ENCODE measurements at regions not wholly inside any gene's neighbourhood (a gene's known extent, or its start where the extent isn't known, plus 50 kb on each side); places are given as distances from the start of the nearest gene placed in this dataset.

GRCh38 chr12:116469344-116469743, 89.8 kb upstream of the MAP1LC3B2 start:
- ChIA-PET POLR2A (no interaction called here), CTCF (ENCODE audit: low intra/inter-chr PET ratio, low total read pairs) (no interaction called here)
- Histone ChIP-seq H2AFZ (ENCODE audit: low read length) (no peak overlapping the region), H3K27ac (ENCODE audit: extremely low read length, insufficient read depth, low read length) (no peak overlapping the region), H3K9ac (ENCODE audit: insufficient read depth, low read depth, low read length) (no peak overlapping the region), H3K9me3 (ENCODE audit: low read length) (no peaks in the 10 kb centered on the region), H4K20me1 (ENCODE audit: insufficient read depth, low read length) (no peaks in the 10 kb centered on the region), H3K4me1 (ENCODE audit: insufficient read depth, low read length) (no peaks in the 10 kb centered on the region), H3K36me3 (replicated peaks in 1 of 2; ENCODE audit: control insufficient read depth in 1 of 2, insufficient read depth in 2 of 2, low read length in 2 of 2) (no peaks in the 10 kb centered on the region), H3K27me3 (ENCODE audit: control insufficient read depth in 1 of 2, insufficient read depth in 2 of 2, low read length in 2 of 2) (no peaks in the 10 kb centered on the region; a peak in 1 of 5 replicates), H3K4me2 (ENCODE audit: low read depth, low read length) (no peak overlapping the region), H3K4me3 (replicated peaks in 1 of 3; ENCODE audit: insufficient read depth in 1 of 3, low read depth in 2 of 3, low read length in 3 of 3) (no peak overlapping the region), H3K79me2 (ENCODE audit: insufficient read depth, low read length) (no peaks in the 10 kb centered on the region)
- in situ Hi-C loops (cut with HindIII; ENCODE audit: extremely low pct_ligation_motif_present, low pct_unique_long_range_greater_than_20kb): no loop called here
- intact Hi-C loops (cut with micrococcal nuclease; ENCODE audit: unreplicated experiment): no loop called here
- ATAC-seq: no peak
- no peak for FAIRE-seq
- 19% methylated on average over 3 of the region's 3 CpGs for WGBS (ENCODE audit: low lambda C conversion rate)
- no TSS peak for BruUV-seq (replicated peaks)
- TF ChIP-seq MZF1 (CRISPR knock-in tag; IDR thresholded peaks at IDR 0.05; ENCODE audit: borderline replicate concordance) (no peak), NONO (IDR thresholded peaks at IDR 0.05) (no peak), NONO (CRISPR knock-in tag; conservative IDR thresholded peaks at IDR 0.05) (no peak), TOPORS (CRISPR knock-in tag; IDR thresholded peaks at IDR 0.05) (no peak), PHF8 (CRISPR knock-in tag; IDR thresholded peaks at IDR 0.05) (no peak), TCF12 (IDR thresholded peaks at IDR 0.05) (no peak), TCF12 (CRISPR knock-in tag; IDR thresholded peaks at IDR 0.05) (no peak), MIER3 (CRISPR knock-in tag; IDR thresholded peaks at IDR 0.05; ENCODE audit: borderline replicate concordance) (no peak)
- DNase-seq (ENCODE audit: low spot score): no peak

DNA sequence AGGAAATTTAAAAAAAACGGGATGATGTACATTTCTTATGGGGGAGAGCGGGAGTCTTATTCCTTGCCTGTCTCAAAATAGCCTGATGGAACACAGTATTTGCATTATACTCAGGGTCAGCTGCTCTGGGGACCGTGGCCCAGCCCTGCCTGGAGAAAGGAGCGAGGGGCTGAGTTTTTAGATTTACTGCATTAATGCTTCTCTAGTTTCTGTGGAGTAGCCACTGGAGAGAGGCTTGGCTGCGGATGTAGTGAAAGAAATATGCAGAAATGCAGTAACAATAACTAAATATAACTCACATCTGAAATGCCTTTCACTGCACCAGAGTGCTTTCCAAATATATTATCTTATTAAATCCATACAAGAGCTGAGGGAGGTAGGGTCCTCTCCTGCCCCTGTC, 87.6 kb upstream of the MAP1LC3B2 start:
- no peaks in the 10 kb centered on the region for H3K9me3 ChIP-seq (ENCODE audit: low read length)
- H3K4me2 ChIP-seq (ENCODE audit: low read depth, low read length): no peak overlapping the region
- DNase-seq (ENCODE audit: low spot score) (no peak), ATAC-seq (no peak), FAIRE-seq (no peak)
- no peaks in the 10 kb centered on the region for H3K4me1 ChIP-seq (ENCODE audit: insufficient read depth, low read length)
- WGBS (ENCODE audit: low lambda C conversion rate): 3% methylated on average over 5 of the region's 5 CpGs
- no TSS peak for BruUV-seq (replicated peaks)
- in situ Hi-C loops (cut with HindIII; ENCODE audit: extremely low pct_ligation_motif_present, low pct_unique_long_range_greater_than_20kb) (no loop called here), intact Hi-C loops (cut with micrococcal nuclease; ENCODE audit: unreplicated experiment) (no loop called here)
- no peaks in the 10 kb centered on the region for H3K36me3 ChIP-seq (replicated peaks in 1 of 2; ENCODE audit: control insufficient read depth in 1 of 2, insufficient read depth in 2 of 2, low read length in 2 of 2)
- H2AFZ ChIP-seq (ENCODE audit: low read length): no peak overlapping the region
- no peak overlapping the region for H3K9ac ChIP-seq (ENCODE audit: insufficient read depth, low read depth, low read length)
- ChIA-PET CTCF (ENCODE audit: low intra/inter-chr PET ratio, low total read pairs) (no interaction called here), POLR2A (no interaction called here)
- no peak overlapping the region for H3K4me3 ChIP-seq (replicated peaks in 1 of 3; ENCODE audit: insufficient read depth in 1 of 3, low read depth in 2 of 3, low read length in 3 of 3)
- H3K27me3 ChIP-seq (ENCODE audit: control insufficient read depth in 1 of 2, insufficient read depth in 2 of 2, low read length in 2 of 2): no peaks in the 10 kb centered on the region; a peak in 2 of 5 replicates
- H3K27ac ChIP-seq (ENCODE audit: extremely low read length, insufficient read depth, low read length): no peak overlapping the region
- H3K79me2 ChIP-seq (ENCODE audit: insufficient read depth, low read length): no peaks in the 10 kb centered on the region
- H4K20me1 ChIP-seq (ENCODE audit: insufficient read depth, low read length): no peaks in the 10 kb centered on the region
- TF ChIP-seq, protein P1, sequence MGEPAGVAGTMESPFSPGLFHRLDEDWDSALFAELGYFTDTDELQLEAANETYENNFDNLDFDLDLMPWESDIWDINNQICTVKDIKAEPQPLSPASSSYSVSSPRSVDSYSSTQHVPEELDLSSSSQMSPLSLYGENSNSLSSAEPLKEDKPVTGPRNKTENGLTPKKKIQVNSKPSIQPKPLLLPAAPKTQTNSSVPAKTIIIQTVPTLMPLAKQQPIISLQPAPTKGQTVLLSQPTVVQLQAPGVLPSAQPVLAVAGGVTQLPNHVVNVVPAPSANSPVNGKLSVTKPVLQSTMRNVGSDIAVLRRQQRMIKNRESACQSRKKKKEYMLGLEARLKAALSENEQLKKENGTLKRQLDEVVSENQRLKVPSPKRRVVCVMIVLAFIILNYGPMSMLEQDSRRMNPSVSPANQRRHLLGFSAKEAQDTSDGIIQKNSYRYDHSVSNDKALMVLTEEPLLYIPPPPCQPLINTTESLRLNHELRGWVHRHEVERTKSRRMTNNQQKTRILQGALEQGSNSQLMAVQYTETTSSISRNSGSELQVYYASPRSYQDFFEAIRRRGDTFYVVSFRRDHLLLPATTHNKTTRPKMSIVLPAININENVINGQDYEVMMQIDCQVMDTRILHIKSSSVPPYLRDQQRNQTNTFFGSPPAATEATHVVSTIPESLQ (CRISPR knock-in tag; conservative IDR thresholded peaks at IDR 0.05): no peak
- TF ChIP-seq BRD4 (CRISPR knock-in tag; IDR thresholded peaks at IDR 0.05) (no peak), E2F5 (CRISPR knock-in tag; conservative IDR thresholded peaks at IDR 0.05) (no peak), ZNF510 (CRISPR knock-in tag; IDR thresholded peaks at IDR 0.05; ENCODE audit: low read depth) (no peak), POLR2A (IDR thresholded peaks at IDR 0.05; ENCODE audit: insufficient read depth in 1 of 2, low read depth in 2 of 2, low read length in 2 of 2) (no peak), NFIC (IDR thresholded peaks at IDR 0.05; ENCODE audit: low read length) (no peak), FOXJ3 (CRISPR knock-in tag; IDR thresholded peaks at IDR 0.05; ENCODE audit: borderline replicate concordance) (no peak), HNRNPL (IDR thresholded peaks at IDR 0.05; ENCODE audit: low read depth, low read length) (no peak), ETV6 (CRISPR knock-in tag; conservative IDR thresholded peaks at IDR 0.05) (no peak), FOSL1 (CRISPR knock-in tag; IDR thresholded peaks at IDR 0.05; ENCODE audit: borderline replicate concordance) (no peak), HDAC1 (CRISPR knock-in tag; IDR thresholded peaks at IDR 0.05) (no peak), ZNF83 (CRISPR knock-in tag; IDR thresholded peaks at IDR 0.05; ENCODE audit: borderline replicate concordance) (no peak), AKAP8 (CRISPR knock-in tag; IDR thresholded peaks at IDR 0.05) (no peak)
